CD4-positive, alpha-beta T cell treated with Interleukin-4 for 4 hours (primary cell): ENCODE measurements at regions not wholly inside any gene's neighbourhood (a gene's known extent, or its start where the extent isn't known, plus 50 kb on each side); places are given as distances from the start of the nearest gene placed in this dataset.

Experiments used
- DNase-seq: peaks from one replicate; pipeline ENCODE4 v3.0.0-alpha.2; 2020

GRCh38 chr2:128773641-128774319 is 455.1 kb upstream of the HS6ST1 start:
- no peak for DNase-seq

- no peak for DNase-seq
Measured at GRCh38 chr2:128774320-128775216, 455.9 kb upstream of the HS6ST1 start.

DNA sequence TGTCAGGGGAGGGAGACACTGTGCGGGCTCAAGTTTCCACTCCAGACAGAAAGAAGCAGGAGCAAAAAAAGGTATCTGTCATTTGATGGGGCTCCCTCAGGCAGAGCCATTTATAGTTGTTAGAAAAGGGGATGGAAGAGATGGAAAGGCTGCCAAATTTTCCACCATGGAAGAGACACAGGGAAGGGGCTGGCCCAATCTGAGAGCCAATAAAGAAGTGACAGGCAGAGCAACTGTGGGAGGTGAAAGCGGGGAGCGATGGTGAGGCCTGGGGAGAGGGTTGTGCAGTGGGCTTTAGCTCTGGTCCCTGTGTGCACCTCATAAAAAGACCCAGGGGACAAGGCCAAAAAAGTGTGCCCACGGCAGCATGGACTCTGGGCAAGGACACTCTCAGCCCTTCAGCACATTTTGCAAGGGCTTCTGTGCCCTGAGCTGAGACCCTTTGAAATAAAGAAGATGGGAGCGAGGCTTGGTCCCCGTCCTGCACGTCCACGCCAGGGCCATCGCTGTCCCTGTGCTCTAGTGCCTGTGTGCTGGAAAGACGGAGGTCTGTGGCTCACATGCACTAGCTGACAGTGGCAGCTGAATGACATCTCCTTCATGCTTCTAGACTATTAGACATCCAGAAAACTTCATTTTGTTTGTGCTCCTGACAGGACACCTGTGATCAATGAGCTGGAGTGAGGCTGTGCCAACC is 456.7 kb upstream of the HS6ST1 start:
- no peak for DNase-seq

GRCh38 chr2:128775914-128776285 is 457.2 kb upstream of the HS6ST1 start:
- no peak for DNase-seq

DNA sequence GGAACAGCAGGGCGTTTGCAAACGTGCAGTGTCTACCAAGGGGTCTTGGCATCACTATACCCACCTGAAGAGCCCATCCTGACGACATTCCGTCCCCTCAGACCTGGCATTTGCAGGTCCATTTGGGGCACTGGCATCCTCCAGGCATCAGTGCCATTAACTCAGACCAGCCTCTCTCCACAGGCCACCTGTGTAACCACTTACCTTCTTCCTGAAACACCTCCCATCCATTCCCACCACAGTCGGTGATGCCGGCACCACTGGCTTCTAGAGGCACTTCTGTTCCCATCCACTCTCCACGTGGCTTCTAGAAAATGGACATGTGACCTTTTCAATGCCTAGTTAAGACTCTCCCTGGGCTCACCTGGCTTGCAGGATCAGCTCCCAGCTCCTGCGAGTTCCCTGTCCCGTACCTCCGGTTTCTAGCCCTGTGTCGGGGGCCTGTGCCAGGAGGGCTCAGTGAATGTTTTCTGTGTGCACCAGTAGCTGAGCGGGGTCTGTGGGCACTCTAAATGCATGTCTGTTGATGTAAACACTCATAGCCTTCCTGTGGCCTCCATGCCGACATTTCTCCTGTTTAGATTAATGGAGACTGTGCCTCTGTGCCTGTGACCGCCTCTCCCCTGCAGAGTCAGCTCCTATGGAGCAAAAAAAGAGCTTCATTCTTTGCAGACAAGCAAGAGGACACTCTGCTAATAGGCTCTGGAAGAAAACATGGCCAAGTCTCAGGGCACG is 458.0 kb upstream of the HS6ST1 start:
- no peak for DNase-seq

DNA sequence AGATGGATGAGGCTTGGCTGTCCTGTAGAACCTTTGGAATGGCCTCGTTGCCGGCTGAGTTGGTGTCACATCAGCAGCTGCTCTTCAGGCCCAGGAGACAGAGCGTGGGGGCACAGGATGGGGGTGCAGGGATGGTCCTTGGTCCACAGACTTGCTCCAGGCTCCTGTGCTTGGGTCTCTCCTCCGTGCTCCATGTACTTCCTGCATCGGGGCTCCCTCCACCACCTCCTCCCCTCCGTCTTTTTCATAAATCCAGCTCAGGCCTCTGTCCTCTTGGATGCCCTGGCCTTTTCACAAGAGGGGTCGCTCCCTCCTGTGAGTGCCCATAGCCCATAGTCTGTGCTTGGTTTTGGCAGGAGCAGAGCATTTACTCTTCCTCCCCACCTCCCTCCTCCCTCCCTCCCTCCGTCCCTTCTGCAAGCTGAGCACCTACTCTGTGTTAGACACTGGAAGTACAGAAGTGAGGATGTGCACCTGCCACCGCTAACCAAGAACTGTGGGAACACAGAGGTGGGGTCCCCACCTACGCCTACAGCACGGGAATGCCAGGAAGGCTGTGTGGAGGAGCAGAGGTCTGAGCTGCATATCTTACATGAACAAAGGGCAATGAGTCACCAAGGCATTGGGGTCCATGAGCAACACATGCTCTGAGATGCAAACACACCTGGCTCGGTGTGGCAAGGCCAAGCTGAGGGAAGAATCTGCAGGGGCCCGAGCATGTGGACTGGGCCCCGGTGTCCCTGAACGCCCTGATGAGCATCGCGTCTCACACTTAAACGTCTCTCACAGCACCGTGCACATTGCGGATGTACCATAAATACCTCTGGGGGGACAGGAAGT is 458.7 kb upstream of the HS6ST1 start:
- DNase-seq: no peak

DNA sequence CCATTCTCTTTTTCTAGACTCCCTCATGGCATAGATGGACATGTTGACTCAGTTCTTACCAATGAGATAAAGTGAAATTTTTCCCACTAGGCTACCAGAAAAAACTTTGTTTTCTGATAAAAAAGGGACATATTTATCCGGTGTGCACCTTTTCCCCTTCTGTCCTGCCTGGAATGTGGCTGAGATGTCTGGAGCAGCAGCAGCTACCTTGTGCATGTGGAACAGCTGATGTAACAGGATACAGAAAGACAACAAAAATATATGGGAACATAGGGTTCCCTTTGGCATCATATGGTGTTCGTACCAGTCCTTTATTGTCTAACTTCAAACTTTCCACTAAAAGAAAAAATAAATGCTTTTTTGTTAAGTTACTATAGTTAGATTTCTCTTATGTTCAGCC is 460.2 kb upstream of the HS6ST1 start:
- no peak for DNase-seq

DNA sequence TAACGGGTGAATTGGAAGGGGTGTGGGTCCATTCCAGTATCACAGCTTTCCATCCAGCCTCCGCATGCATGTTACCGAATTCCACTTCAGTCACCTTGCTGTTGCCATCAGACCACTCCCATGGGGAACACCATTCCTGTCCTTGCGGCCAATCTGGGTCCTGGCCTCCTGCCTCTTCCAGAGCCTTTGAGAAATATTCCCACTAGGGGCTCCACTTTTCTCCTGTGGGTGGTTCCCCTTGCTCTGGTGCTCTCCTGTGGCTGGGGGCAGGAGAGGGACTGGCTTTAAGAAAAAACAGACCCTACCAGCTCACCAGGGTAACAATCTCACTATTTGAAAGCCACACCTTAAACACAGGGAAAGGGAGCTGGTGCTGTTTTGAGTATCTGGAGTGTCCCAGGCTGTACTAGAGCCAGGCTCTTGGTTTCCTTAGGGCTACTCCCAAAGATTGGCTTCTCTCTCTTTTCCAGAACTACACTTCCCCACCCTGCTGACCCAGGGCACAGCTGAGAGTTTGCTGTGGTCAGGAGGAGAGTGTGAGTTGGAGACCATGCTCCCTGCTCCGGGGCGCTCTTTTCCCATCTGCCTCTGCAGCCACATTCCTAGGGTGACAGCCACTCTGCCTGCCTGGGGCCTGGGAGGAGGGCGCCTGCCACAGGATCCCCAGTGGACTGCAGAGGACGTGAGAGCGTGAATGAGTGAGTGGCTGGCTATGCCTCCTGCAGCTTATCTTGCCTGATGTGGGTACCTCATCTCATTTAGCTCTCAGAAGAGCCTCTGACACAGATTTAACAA is 460.8 kb upstream of the HS6ST1 start:
- DNase-seq: no peak

- no peak for DNase-seq
Measured at GRCh38 chr2:128780434-128781080, 461.9 kb upstream of the HS6ST1 start.

DNA sequence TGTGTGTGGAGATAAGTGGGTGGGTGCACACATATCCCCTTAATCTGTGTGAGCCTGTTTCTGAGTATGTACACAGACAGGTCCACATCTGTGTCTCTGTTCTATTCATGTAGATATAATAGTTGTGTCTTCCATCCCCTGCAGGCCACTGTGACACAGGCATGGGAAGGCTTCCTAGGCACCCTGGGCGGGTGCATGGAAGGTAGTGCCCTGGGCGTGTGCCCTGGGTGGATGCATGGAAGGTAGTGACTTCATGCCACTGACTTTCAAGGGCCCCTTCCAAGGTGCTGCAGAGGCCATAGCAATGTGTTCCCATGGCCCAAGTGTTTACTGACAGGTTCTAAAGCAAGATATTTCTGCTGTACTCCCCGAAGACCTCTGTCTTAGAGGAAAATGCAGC is 462.5 kb upstream of the HS6ST1 start:
- DNase-seq: no peak

- DNase-seq: no peak
Measured at GRCh38 chr2:128781585-128782385, 463.1 kb upstream of the HS6ST1 start.

DNA sequence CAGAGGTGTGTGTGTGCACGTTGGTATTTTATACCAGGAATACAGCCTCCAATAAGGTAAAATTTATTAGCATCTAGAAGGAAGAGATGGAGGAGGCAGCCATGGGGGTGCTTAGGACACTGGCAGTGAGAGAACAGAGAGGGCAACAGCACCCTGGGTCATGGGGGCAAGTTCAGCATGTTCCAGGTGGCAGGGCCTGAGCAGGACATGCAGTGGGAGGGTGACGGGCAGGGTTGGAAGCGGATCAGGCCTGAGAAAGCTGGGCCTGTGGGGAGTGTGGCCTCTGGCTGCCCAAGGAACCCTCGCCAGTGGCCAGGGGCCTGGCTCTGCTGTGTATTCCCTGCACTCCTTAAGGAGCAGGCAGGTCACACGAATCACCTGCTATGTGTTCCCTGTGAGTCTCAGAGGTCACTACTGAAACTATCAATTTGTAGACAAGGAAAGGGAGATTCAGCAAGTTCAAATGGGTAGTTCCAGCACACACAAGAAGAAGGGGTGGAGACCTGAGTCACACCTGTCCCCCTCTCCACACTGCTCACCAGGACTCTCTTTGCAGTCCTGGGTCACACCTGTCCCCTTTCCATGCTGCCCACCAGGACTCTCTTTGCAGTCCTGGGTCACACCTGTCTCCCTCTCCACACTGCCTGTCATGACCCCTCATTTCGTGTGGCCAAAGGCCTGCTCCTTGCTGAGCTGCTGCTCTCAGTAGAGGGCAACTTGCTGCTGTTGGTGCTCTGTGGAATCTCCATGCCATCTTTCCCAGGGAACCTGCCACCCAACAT is 463.9 kb upstream of the HS6ST1 start:
- no peak for DNase-seq

- DNase-seq: no peak
Measured at GRCh38 chr2:128783193-128783671, 464.6 kb upstream of the HS6ST1 start.

- DNase-seq: no peak
Measured at GRCh38 chr2:128783896-128784295, 465.2 kb upstream of the HS6ST1 start.

DNA sequence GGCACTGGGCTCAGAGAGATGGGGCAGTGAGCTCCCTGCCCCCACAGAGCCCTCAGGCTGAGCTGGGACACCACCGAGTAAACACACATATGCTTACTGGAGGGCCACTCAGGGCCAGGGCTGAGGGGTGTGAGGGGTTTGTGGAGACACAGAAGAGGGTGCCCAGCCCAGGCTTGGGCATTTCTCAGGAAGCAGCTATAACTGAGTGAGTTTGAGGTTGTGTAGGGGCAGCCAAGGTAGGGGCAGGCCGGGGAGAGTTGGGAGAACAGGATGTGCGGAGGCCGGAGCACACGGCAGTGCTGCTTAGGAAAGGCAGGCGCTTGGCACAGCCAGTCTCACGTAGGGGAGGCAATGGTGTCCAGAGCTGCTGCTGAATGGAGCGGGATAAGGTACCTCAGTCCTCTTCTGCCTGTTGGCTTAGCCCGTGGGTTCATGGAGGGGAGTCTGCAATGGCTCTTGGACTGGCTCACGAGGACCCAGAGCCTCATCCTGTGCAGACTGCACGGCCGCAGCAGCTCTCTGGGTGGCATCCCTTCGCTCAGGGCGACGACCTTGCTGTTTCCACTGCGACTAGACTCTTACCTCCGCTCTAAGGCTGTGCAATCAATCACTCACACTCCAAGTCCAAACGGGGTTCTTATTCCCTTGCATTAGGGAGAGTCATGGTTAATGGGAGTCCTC is 466.1 kb upstream of the HS6ST1 start:
- no peak for DNase-seq

DNA sequence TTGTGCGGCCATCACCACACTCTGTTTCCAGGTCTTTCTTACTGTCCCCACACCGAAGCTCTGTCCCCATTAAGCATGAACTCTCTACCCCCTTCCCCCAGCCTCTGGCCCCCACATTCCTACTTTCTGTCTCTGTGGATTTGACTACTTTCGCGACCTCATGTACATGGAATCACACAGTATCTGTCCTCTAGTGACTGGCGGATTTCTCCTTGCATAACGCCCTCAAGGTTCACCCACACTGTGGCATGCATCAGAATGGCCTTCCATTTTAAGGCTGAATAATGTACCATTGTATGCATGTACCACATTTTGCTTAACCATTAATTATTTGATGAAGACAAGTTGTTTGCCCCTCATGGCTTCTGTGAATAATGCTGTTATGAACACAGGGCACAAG is 467.6 kb upstream of the HS6ST1 start:
- DNase-seq: no peak

- no peak for DNase-seq
Measured at GRCh38 chr2:128786741-128787478, 468.2 kb upstream of the HS6ST1 start.

- DNase-seq: no peak
Measured at GRCh38 chr2:128787616-128788015, 468.9 kb upstream of the HS6ST1 start.
